ENCODE measurements at regions not wholly inside any gene's neighbourhood (a gene's known extent, or its start where the extent isn't known, plus 50 kb on each side); places are given as distances from the start of the nearest gene placed in this dataset.

DNA sequence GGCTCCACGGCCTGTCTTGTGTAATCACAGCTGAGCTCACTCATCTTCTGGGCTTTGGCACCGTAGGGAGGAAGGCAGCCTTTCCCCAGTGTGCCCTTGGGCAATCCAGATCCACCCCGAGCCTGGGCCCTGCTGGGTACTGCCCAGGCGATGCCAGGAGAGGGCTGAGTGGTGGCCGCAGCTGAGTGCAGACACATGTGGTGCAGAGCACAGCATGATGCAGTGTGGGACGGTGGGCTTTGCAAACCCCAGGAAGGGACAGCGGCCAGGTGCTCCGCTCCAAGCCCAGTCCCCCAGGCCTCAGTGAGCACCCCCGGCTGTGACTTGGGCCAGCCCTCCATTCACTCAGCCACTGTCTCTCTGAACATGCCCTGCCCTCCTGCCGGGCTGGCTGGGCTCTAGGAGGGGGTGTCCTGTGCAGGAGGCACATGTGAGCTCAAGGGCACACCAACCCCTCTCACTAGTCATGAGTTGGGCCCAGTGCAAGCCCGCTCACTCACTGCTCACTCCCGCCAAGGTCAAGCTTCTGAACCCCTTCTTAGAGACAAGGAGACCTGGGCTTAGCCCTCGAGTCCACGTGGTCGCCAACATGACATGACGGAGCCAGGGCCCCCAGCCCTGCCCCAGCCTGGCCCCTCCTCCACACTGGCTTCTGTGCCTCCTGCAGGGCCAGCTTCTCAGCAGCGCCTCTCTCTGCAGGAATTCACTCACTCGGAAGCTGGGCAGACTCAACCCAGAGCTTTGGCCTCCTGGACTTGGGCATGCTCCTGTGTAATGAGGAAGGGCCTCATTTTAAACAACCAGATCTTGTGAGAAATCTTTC lies 77.5 kb upstream of the INSIG1 start:
- no peak overlapping the region for H3K4me3 ChIP-seq (replicated peaks; ENCODE audit: low read depth, low read length)
- no peak for TF ChIP-seq CTCF (IDR thresholded peaks at IDR 0.05; ENCODE audit: low read depth, low read length, missing control alignments)
- no peak for DNase-seq (ENCODE audit: extremely low read depth, low read depth)

DNA sequence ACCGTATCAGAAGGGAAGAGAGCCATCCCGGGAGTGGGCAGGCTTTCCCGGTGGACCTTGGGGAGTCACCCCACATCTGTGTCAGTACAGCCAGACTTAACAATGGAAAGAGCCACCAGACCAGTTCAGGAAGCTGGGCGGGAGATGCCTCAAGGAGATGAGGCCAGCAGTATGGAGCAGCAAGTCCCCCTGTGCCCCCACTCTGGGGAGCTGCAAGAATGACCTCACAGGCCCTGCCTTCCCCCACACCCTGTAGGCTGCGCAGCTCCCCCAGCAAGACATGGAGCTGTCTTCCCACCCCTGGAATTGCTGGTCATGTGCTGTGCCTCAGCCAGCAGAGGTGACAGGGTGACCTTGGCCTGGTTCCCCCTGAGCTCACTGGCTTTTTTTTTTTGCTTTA lies 76.8 kb upstream of the INSIG1 start:
- DNase-seq (ENCODE audit: extremely low read depth, low read depth): no peak
- H3K4me3 ChIP-seq (replicated peaks; ENCODE audit: low read depth, low read length): no peak overlapping the region
- TF ChIP-seq CTCF (IDR thresholded peaks at IDR 0.05; ENCODE audit: low read depth, low read length, missing control alignments): no peak

DNA sequence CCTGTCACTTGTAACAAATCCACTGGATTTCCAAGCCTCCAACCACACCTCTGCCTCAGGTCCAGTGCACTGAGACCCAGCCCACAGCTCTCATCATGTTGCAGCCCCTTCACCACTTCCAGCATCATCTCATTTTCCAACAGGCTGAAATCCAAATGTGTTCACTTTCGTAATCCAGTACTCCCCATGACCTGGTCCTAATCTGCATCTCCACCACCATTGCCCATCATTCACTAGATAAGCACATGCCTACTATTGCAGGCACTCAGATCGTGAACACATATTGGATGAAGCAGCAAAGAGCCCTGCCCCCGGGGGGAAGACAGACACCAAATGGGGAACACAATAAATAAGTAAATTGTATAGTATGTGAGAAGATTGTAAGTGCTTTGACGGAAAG lies 76.1 kb upstream of the INSIG1 start:
- no peak overlapping the region for H3K4me3 ChIP-seq (replicated peaks; ENCODE audit: low read depth, low read length)
- TF ChIP-seq CTCF (IDR thresholded peaks at IDR 0.05; ENCODE audit: low read depth, low read length, missing control alignments): no peak
- DNase-seq (ENCODE audit: extremely low read depth, low read depth): no peak

DNA sequence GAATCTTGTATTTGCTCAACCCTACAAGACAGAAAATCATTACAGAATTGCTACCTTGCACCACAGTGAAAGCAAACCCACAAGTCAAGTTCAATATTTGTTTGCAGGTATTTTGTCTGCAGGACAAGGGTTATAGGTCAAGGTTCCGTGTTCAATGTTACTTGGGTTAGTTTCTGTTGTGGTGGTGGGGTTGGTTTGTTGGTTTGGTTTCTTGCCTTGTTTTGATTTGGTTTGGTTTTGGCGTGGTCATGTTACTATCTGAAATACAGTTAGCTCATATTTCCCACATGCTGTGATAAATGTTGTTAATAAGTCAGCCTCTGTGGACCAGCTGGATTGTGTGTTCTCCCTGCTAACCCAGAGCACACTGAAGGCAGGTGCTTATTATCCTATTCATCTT lies 75.6 kb upstream of the INSIG1 start:
- TF ChIP-seq CTCF (IDR thresholded peaks at IDR 0.05; ENCODE audit: low read depth, low read length, missing control alignments): no peak

GRCh38 chr7:155222573-155222972 lies 75.1 kb upstream of the INSIG1 start:
- no peak for DNase-seq (ENCODE audit: extremely low read depth, low read depth)
- no peak for TF ChIP-seq CTCF (IDR thresholded peaks at IDR 0.05; ENCODE audit: low read depth, low read length, missing control alignments)
- H3K4me3 ChIP-seq (replicated peaks; ENCODE audit: low read depth, low read length): no peak overlapping the region

More for the DNA sequence above, 75.6 kb upstream of the INSIG1 start:
- no peak overlapping the region for H3K4me3 ChIP-seq (replicated peaks; ENCODE audit: low read depth, low read length)
- no peak for DNase-seq (ENCODE audit: extremely low read depth, low read depth)

DNA sequence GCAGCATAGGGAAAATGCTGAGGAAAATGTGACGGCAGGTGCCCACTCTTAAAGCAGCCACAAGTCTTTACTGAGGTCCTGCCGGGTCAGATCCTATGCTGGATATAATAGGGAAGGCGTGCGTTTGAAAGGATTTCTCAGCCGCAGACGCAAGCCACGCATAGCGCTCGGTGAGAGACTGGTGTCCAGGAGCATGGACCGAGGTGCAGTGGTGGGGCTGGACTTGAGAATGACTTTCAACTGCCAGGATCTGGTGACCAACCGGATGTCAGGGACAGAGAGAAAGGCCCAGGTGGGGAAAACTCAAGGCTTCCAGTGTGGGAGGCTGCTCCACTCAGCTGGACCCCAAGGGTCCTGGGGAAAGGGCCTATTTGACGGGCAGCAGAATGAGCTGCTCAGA lies 74.7 kb upstream of the INSIG1 start:
- H3K4me3 ChIP-seq (replicated peaks; ENCODE audit: low read depth, low read length): no peak overlapping the region
- TF ChIP-seq CTCF (IDR thresholded peaks at IDR 0.05; ENCODE audit: low read depth, low read length, missing control alignments): no peak
- DNase-seq (ENCODE audit: extremely low read depth, low read depth): no peak

DNA sequence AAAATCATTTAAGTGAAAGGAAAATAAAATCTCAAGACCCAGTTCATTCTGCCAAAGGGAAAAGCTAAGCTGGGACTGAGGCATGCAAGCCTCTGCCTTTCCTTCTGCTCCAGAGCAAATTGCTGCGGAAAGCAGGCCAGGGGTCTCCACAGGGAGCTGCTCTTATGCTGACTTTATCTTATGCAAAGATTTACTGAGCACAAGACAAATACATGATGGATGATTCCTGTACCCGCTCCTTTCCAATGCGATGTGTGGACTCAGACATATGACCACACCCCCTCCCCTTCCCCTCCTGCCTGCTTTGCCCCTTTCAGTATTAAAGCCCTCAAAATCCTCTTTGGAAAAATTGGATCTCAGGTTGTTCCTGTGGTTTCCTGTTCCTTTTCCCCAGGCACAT lies 74.2 kb upstream of the INSIG1 start:
- TF ChIP-seq CTCF (IDR thresholded peaks at IDR 0.05; ENCODE audit: low read depth, low read length, missing control alignments): no peak
- no peak overlapping the region for H3K4me3 ChIP-seq (replicated peaks; ENCODE audit: low read depth, low read length)
- DNase-seq (ENCODE audit: extremely low read depth, low read depth): no peak

All from HFF-Myc (cell line).